Esophagus (tissue), 2 donors: ENCODE measurements at regions not wholly inside any gene's neighbourhood (a gene's known extent, or its start where the extent isn't known, plus 50 kb on each side); places are given as distances from the start of the nearest gene placed in this dataset.

Experiments
- H3K27ac ChIP-seq, 2 donors: one replicate each; pipeline ENCODE4 v1.5.1; 2013; ENCODE audit warnings: low read depth in 2 of 2, mild to moderate bottlenecking in 2 of 2, inconsistent platforms in 1 of 2, low read length in 1 of 2, moderate library complexity in 1 of 2
- H3K27me3 ChIP-seq, 2 donors: one replicate each; pipeline ENCODE4 v1.6.1; 2013; ENCODE audit warnings: low read length in 2 of 2, control low read depth in 1 of 2, mild to moderate bottlenecking in 1 of 2; ENCODE audit not compliant: insufficient read depth in 2 of 2, control insufficient read depth in 1 of 2
- H3K36me3 ChIP-seq, 2 donors: one replicate each; pipeline ENCODE4 v1.6.1; 2013; ENCODE audit warnings: low read length in 1 of 2; ENCODE audit not compliant: control insufficient read depth in 2 of 2, insufficient read depth in 2 of 2
- H3K4me1 ChIP-seq, 2 donors: one replicate each; pipeline ENCODE4 v1.6.1; 2013; ENCODE audit warnings: low read length in 1 of 2; ENCODE audit not compliant: control insufficient read depth in 2 of 2, insufficient read depth in 2 of 2
- H3K4me3 ChIP-seq, 2 donors: one replicate each; pipeline ENCODE4 v1.5.1; 2013; ENCODE audit warnings: low read length in 2 of 2, mild to moderate bottlenecking in 2 of 2, low read depth in 1 of 2, moderate library complexity in 1 of 2
- H3K9me3 ChIP-seq, 2 donors: one replicate each; pipeline ENCODE4 v1.6.1; 2013; ENCODE audit warnings: mild to moderate bottlenecking in 2 of 2, low read depth in 1 of 2, low read length in 1 of 2, moderate library complexity in 1 of 2; ENCODE audit not compliant: control insufficient read depth in 2 of 2, insufficient read depth in 1 of 2
- WGBS, 2 donors: extraction: QIAGEN DNeasy Blood & Tissue Kit; methylation state at CpG; one replicate each; pipeline ENCODE4 v1.1.7; 2013; 5-methylcytosine and 5-hydroxymethylcytosine counted together
- donor health status: healthy with polysubstance abuse.
- donor health status: Bipolar disorder and iron deficiency.

GRCh38 chr5:139743001-139743771 lies 52.4 kb upstream of the PSD2 start:
- Histone ChIP-seq H3K4me3 (no peak overlapping the region), H3K27me3 (no peaks in the 10 kb centered on the region), H3K9me3 (no peaks in the 10 kb centered on the region), H3K4me1 (peaks cover 8 to 17% of the 10 kb centered on the region in 2 donors), H3K27ac (no peak overlapping the region), H3K36me3 (no peaks in the 10 kb centered on the region)
- WGBS, 2 donors, result 79 to 83% methylated on average over 9 of the region's 9 CpGs

DNA sequence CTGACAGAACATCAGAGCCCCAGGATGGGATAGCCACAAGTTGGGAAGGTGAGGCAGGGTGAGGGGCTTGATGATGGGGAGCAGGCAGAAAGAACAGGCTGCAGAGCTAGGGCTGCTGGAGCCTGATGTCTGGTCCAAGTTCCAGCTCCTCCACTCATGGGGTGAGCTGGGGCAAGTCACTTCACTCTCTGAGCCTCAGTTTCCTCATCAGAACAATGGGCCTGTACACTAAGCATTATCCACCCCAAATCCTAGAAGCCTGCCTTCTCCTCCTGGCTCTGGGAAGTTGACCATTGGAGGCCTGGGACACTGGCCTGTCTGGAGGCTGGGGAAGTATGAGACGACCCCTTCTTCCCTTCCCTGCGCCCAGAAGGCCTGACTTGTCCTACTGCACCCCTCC lies 51.8 kb upstream of the PSD2 start:
- Histone ChIP-seq H3K9me3 (no peaks in the 10 kb centered on the region), H3K27me3 (no peaks in the 10 kb centered on the region), H3K4me1 (peaks cover 10 to 17% of the 10 kb centered on the region in 2 donors), H3K36me3 (no peaks in the 10 kb centered on the region), H3K27ac (no peak overlapping the region), H3K4me3 (no peak overlapping the region)
- WGBS, 2 donors, result 90 to 93% methylated on average over 2 of the region's 2 CpGs

DNA sequence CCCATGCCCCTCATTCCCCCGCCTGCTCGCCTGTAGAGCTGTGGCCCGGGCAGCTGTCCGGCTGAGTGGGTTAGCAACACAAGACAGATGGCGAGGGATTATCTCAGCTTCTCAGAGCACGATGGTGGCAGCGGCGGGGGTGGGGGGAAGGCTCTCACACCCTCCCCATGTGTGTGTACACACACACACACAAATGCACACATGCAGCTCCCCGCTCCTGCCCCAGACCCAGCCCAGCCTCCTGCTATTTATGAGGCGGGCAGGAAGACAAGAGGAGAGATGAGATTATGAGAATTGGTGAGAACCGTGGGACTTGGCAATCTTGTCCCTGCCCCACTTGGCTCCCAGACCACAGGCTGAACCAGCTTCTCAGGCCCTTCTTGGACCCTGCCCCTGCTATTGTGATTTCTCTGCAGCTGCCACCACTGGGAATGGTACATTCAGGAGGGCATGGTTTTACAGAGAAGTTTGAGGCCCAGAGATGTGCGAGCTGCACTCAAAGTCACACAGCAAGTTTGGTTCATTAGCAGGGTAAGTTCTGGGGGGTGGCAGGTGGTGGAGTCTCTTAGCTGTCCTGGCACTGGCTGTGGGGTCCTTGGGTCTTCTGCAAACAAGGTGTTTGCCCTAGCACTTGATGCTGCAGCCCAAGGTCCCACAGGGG lies 51.0 kb upstream of the PSD2 start:
- H3K4me1 ChIP-seq, result peaks cover 10 to 17% of the 10 kb centered on the region in 2 donors
- no peaks in the 10 kb centered on the region for H3K27me3 ChIP-seq
- no peak overlapping the region for H3K27ac ChIP-seq
- no peak overlapping the region for H3K4me3 ChIP-seq
- H3K9me3 ChIP-seq, result no peaks in the 10 kb centered on the region
- 75 to 79% methylated on average over 12 of the region's 12 CpGs for WGBS, 2 donors
- no peaks in the 10 kb centered on the region for H3K36me3 ChIP-seq

- Histone ChIP-seq H3K9me3 (no peaks in the 10 kb centered on the region), H3K36me3 (no peaks in the 10 kb centered on the region), H3K27me3 (no peaks in the 10 kb centered on the region), H3K27ac (peak overlapping the region in 1 of 2 donors; percentile 12), H3K4me3 (no peak overlapping the region), H3K4me1 (peaks cover 10 to 17% of the 10 kb centered on the region in 2 donors)
- 29 to 42% methylated on average over 17 of the region's 17 CpGs for WGBS, 2 donors
These were observed 50.3 kb upstream of the PSD2 start for GRCh38 chr5:139745132-139745799.

DNA sequence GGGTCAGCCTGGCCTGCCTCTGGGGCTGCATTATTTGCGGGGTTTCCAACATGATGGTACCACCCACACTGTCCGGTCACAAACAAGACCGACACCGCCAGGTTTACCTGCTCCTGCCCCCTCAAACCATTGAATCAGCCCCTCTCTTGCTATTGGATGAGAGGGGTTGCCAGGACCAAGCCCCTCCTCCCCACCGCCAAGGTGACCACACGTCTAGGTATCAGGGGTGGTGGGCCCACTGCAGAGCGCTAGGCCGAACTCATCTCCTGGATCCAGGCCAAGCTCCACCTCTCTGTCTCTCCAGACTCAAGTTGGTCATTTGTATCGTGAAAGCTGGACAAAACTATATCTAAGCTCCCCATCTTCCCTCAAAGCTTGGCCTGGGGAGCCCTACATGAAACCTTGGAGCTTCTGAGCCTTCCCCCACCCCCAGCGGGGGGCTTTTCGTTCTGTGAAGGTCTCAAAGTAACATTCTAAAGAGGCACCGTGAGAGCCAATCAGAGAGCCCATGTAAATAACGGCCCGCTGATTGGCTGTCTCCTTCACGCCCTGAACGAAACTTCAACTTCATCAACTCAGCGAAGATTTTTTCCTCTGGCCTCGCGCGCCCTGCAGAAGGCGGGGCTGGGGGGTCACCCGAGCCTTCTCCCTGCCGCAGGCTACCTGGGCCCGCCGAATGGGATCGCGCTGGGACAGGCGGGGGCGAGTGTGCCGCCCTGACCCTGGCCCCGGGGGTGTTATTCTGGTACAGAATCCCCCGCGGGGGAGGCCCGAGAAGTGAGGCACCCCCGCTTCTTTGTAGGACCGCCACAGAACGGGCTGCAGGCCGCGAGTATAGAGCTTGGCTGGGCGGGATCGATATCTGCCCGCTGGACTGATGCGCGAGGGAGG lies 49.6 kb upstream of the PSD2 start:
- no peaks in the 10 kb centered on the region for H3K9me3 ChIP-seq
- peak overlapping the region in 1 of 2 donors; percentile 12 for H3K27ac ChIP-seq
- H3K4me1 ChIP-seq, result peaks cover 10 to 17% of the 10 kb centered on the region in 2 donors
- H3K36me3 ChIP-seq, result no peaks in the 10 kb centered on the region
- peak overlapping the region in 1 of 2 donors; percentile 28 for H3K4me3 ChIP-seq
- no peaks in the 10 kb centered on the region for H3K27me3 ChIP-seq
- WGBS, 2 donors, result 9 to 11% methylated on average over 44 of the region's 44 CpGs
